IPS-20b (cell line): ENCODE measurements at regions not wholly inside any gene's neighbourhood (a gene's known extent, or its start where the extent isn't known, plus 50 kb on each side); places are given as distances from the start of the nearest gene placed in this dataset.

Experiments
- H3K27ac ChIP-seq: one replicate; pipeline ENCODE4 v1.5.1; 2013; ENCODE audit warnings: low read length
- H3K27me3 ChIP-seq: 2 replicates; pipeline ENCODE4 v1.6.1; 2013; ENCODE audit warnings: mild to moderate bottlenecking, low read length, inconsistent platforms; ENCODE audit not compliant: insufficient read depth
- H3K36me3 ChIP-seq: 2 replicates; pipeline ENCODE4 v1.6.1; 2013; ENCODE audit warnings: low read depth, mild to moderate bottlenecking, inconsistent platforms, low read length, moderate library complexity; ENCODE audit not compliant: insufficient read depth
- H3K4me1 ChIP-seq: 2 replicates; pipeline ENCODE4 v1.6.1; 2013; ENCODE audit warnings: mild to moderate bottlenecking, control low read depth, inconsistent platforms, low read length, moderate library complexity; ENCODE audit not compliant: insufficient read depth
- H3K4me3 ChIP-seq: 2 replicates; pipeline ENCODE4 v1.5.1; 2013; ENCODE audit warnings: mild to moderate bottlenecking, low read length, inconsistent platforms
- H3K9ac ChIP-seq: 2 replicates; pipeline ENCODE4 v1.6.1; 2013; ENCODE audit warnings: low read depth, mild to moderate bottlenecking, inconsistent platforms, low read length, moderate library complexity
- H3K9me3 ChIP-seq: 2 replicates; pipeline ENCODE4 v1.6.1; 2013; ENCODE audit warnings: mild to moderate bottlenecking, low read depth, low read length, inconsistent platforms; ENCODE audit not compliant: insufficient read depth

GRCh38 chr6:65922049-65922448 lies 215.0 kb upstream of the EYS start:
- H3K36me3 ChIP-seq, result no peaks in the 10 kb centered on the region
- no peaks in the 10 kb centered on the region for H3K27me3 ChIP-seq
- H3K9ac ChIP-seq, result no peak overlapping the region
- no peaks in the 10 kb centered on the region; the same call in 1 of the 2 replicates for H3K4me1 ChIP-seq
- H3K27ac ChIP-seq, result no peak overlapping the region
- H3K9me3 ChIP-seq, result no peaks in the 10 kb centered on the region
- H3K4me3 ChIP-seq, result no peak overlapping the region

- H3K27me3 ChIP-seq, result no peaks in the 10 kb centered on the region
- peaks cover 6% of the 10 kb centered on the region; the same call in 1 of the 2 replicates for H3K9me3 ChIP-seq
- no peak overlapping the region for H3K4me3 ChIP-seq
- H3K9ac ChIP-seq, result no peak overlapping the region
- H3K27ac ChIP-seq, result no peak overlapping the region
- H3K36me3 ChIP-seq, result no peaks in the 10 kb centered on the region
- H3K4me1 ChIP-seq, result no peaks in the 10 kb centered on the region
Observed at GRCh38 chr6:65908065-65908464, 201.0 kb upstream of the EYS start.

GRCh38 chr6:65903992-65904391 lies 197.0 kb upstream of the EYS start:
- H3K27me3 ChIP-seq, result no peaks in the 10 kb centered on the region
- H3K9ac ChIP-seq, result no peak overlapping the region
- no peak overlapping the region for H3K4me3 ChIP-seq
- H3K36me3 ChIP-seq, result no peaks in the 10 kb centered on the region
- H3K9me3 ChIP-seq, result no peaks in the 10 kb centered on the region; the same call in 1 of the 2 replicates
- H3K27ac ChIP-seq, result no peak overlapping the region
- no peaks in the 10 kb centered on the region for H3K4me1 ChIP-seq

- Histone ChIP-seq H3K27me3 (no peaks in the 10 kb centered on the region), H3K4me1 (no peaks in the 10 kb centered on the region), H3K9me3 (peaks cover 15% of the 10 kb centered on the region; the same call in 1 of the 2 replicates), H3K27ac (no peak overlapping the region), H3K9ac (no peak overlapping the region), H3K4me3 (no peak overlapping the region), H3K36me3 (no peaks in the 10 kb centered on the region)
Observed at GRCh38 chr6:65900928-65901327, 193.9 kb upstream of the EYS start.

- Histone ChIP-seq H3K4me3 (no peak overlapping the region), H3K27me3 (no peaks in the 10 kb centered on the region), H3K27ac (no peak overlapping the region), H3K4me1 (no peaks in the 10 kb centered on the region), H3K36me3 (no peaks in the 10 kb centered on the region), H3K9me3 (peaks cover 16% of the 10 kb centered on the region; the same call in 1 of the 2 replicates), H3K9ac (no peak overlapping the region)
Observed at GRCh38 chr6:65896140-65896539, 189.1 kb upstream of the EYS start.

GRCh38 chr6:65876668-65877067 lies 169.6 kb upstream of the EYS start:
- Histone ChIP-seq H3K4me1 (peaks cover 11% of the 10 kb centered on the region), H3K9me3 (no peaks in the 10 kb centered on the region), H3K4me3 (no peak overlapping the region), H3K36me3 (no peaks in the 10 kb centered on the region), H3K27ac (no peak overlapping the region), H3K9ac (no peak overlapping the region), H3K27me3 (no peaks in the 10 kb centered on the region)

GRCh38 chr6:65852369-65852852 lies 145.4 kb upstream of the EYS start:
- Histone ChIP-seq H3K36me3 (no peaks in the 10 kb centered on the region), H3K27ac (no peak overlapping the region), H3K4me3 (no peak overlapping the region), H3K27me3 (no peaks in the 10 kb centered on the region), H3K4me1 (no peaks in the 10 kb centered on the region), H3K9me3 (peaks cover 10% of the 10 kb centered on the region; the same call in 1 of the 2 replicates), H3K9ac (no peak overlapping the region)

GRCh38 chr6:65830151-65830550 lies 123.1 kb upstream of the EYS start:
- Histone ChIP-seq H3K4me3 (no peak overlapping the region), H3K9ac (no peak overlapping the region), H3K36me3 (no peaks in the 10 kb centered on the region), H3K27me3 (no peaks in the 10 kb centered on the region), H3K9me3 (no peaks in the 10 kb centered on the region), H3K4me1 (no peaks in the 10 kb centered on the region), H3K27ac (no peak overlapping the region)

- H3K9me3 ChIP-seq, result peaks cover 7% of the 10 kb centered on the region; the same call in 1 of the 2 replicates
- no peak overlapping the region for H3K27ac ChIP-seq
- no peak overlapping the region for H3K9ac ChIP-seq
- H3K36me3 ChIP-seq, result no peaks in the 10 kb centered on the region
- H3K4me1 ChIP-seq, result no peaks in the 10 kb centered on the region
- H3K4me3 ChIP-seq, result no peak overlapping the region
- H3K27me3 ChIP-seq, result no peaks in the 10 kb centered on the region
Observed at GRCh38 chr6:65819152-65819551, 112.1 kb upstream of the EYS start.

DNA sequence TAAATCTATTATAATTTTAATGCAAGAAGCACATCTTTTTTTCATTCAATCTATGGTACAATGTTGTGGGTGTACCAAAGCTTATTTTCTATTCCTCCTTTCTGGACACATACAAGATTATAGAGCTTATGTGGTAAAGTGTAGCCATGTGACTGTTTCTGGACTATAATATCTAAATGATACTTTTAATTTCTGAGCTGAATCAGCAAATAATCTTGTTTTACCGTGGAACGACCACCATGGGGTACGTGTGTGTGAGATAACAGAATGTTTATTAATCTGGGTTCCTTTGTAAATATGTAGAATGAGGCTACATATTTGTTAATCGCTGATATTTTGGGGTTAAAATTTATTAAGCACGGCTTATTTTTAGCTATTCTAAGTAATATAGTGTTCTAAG lies 111.5 kb upstream of the EYS start:
- Histone ChIP-seq H3K9ac (no peak overlapping the region), H3K9me3 (peaks cover 7% of the 10 kb centered on the region; the same call in 1 of the 2 replicates), H3K27ac (no peak overlapping the region), H3K4me1 (no peaks in the 10 kb centered on the region), H3K36me3 (no peaks in the 10 kb centered on the region), H3K27me3 (no peaks in the 10 kb centered on the region), H3K4me3 (no peak overlapping the region)

DNA sequence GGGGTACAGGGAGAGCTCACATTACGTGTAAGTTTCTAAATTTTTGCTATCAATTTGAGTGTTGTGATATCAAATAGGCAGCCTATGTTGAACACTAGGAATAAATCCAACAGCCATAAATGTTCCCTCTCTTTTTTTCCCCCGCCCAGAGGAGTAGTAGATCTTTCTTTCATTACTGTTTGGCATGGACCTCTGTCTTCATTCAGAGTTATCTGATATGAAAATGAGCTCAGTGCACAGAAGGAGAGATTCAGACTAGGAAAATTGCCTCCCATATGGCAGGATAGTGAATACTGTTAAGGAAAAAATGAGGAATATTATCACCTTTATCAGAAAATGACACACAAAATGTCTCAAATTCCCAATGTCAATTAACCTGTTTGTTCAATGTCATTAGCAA lies 110.0 kb upstream of the EYS start:
- no peak overlapping the region for H3K9ac ChIP-seq
- H3K36me3 ChIP-seq, result no peaks in the 10 kb centered on the region
- no peak overlapping the region for H3K27ac ChIP-seq
- H3K9me3 ChIP-seq, result peaks cover 7% of the 10 kb centered on the region; the same call in 1 of the 2 replicates
- H3K27me3 ChIP-seq, result no peaks in the 10 kb centered on the region
- no peak overlapping the region for H3K4me3 ChIP-seq
- H3K4me1 ChIP-seq, result no peaks in the 10 kb centered on the region

GRCh38 chr6:65814071-65814470 lies 107.0 kb upstream of the EYS start:
- Histone ChIP-seq H3K4me3 (no peak overlapping the region), H3K4me1 (no peaks in the 10 kb centered on the region), H3K9me3 (no peaks in the 10 kb centered on the region), H3K27ac (no peak overlapping the region), H3K9ac (no peak overlapping the region), H3K27me3 (no peaks in the 10 kb centered on the region), H3K36me3 (no peaks in the 10 kb centered on the region)
